Glutamatergic neuron (in vitro differentiated cells): ENCODE measurements at regions not wholly inside any gene's neighbourhood (a gene's known extent, or its start where the extent isn't known, plus 50 kb on each side); places are given as distances from the start of the nearest gene placed in this dataset.

ENCODE experiments used
- DNase-seq: peaks from one replicate; pipeline ENCODE4 v3.0.0; 2022
- H3K27ac Mint-ChIP-seq: one replicate; pipeline ENCODE4 v1.8.0; 2020; ENCODE audit warnings: mild to moderate bottlenecking, mixed read lengths, inconsistent platforms; ENCODE audit not compliant: unreplicated experiment
- H3K27me3 Mint-ChIP-seq: one replicate; pipeline ENCODE4 v1.8.0; 2020; ENCODE audit warnings: mild to moderate bottlenecking, moderate library complexity, mixed read lengths, inconsistent platforms; ENCODE audit not compliant: unreplicated experiment
- H3K36me3 Mint-ChIP-seq: one replicate; pipeline ENCODE4 v1.8.0; 2020; ENCODE audit warnings: mild to moderate bottlenecking, mixed read lengths, inconsistent platforms; ENCODE audit not compliant: unreplicated experiment
- H3K4me1 Mint-ChIP-seq: one replicate; pipeline ENCODE4 v1.8.0; 2020; ENCODE audit warnings: mild to moderate bottlenecking, low read depth, mixed read lengths, inconsistent platforms; ENCODE audit not compliant: unreplicated experiment
- H3K4me3 Mint-ChIP-seq: one replicate; pipeline ENCODE4 v1.8.0; 2020; ENCODE audit warnings: mild to moderate bottlenecking, mixed read lengths, inconsistent platforms; ENCODE audit not compliant: unreplicated experiment
- H3K9me3 Mint-ChIP-seq: one replicate; pipeline ENCODE4 v1.8.0; 2020; ENCODE audit warnings: mild to moderate bottlenecking, moderate library complexity, mixed read lengths, inconsistent platforms; ENCODE audit not compliant: unreplicated experiment
- TF ChIP-seq, protein P1 (sequence below): fragments of 200-600 bp; sonication (generic); IDR thresholded peaks from one replicate; pipeline ENCODE4 v1.5.0; 2021; ENCODE audit not compliant: partially characterized antibody, unreplicated experiment

- no peak overlapping the region for H3K4me3 Mint-ChIP-seq
- no peaks in the 10 kb centered on the region for H3K9me3 Mint-ChIP-seq
- H3K36me3 Mint-ChIP-seq = no peaks in the 10 kb centered on the region
- H3K27ac Mint-ChIP-seq = no peak overlapping the region
- TF ChIP-seq, protein P1, sequence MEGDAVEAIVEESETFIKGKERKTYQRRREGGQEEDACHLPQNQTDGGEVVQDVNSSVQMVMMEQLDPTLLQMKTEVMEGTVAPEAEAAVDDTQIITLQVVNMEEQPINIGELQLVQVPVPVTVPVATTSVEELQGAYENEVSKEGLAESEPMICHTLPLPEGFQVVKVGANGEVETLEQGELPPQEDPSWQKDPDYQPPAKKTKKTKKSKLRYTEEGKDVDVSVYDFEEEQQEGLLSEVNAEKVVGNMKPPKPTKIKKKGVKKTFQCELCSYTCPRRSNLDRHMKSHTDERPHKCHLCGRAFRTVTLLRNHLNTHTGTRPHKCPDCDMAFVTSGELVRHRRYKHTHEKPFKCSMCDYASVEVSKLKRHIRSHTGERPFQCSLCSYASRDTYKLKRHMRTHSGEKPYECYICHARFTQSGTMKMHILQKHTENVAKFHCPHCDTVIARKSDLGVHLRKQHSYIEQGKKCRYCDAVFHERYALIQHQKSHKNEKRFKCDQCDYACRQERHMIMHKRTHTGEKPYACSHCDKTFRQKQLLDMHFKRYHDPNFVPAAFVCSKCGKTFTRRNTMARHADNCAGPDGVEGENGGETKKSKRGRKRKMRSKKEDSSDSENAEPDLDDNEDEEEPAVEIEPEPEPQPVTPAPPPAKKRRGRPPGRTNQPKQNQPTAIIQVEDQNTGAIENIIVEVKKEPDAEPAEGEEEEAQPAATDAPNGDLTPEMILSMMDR = no peak
- DNase-seq = no peak
- no peaks in the 10 kb centered on the region for H3K4me1 Mint-ChIP-seq
- no peaks in the 10 kb centered on the region for H3K27me3 Mint-ChIP-seq
These were observed 700.0 kb downstream of the SLITRK6 start for GRCh38 chr13:85099245-85099644.

DNA sequence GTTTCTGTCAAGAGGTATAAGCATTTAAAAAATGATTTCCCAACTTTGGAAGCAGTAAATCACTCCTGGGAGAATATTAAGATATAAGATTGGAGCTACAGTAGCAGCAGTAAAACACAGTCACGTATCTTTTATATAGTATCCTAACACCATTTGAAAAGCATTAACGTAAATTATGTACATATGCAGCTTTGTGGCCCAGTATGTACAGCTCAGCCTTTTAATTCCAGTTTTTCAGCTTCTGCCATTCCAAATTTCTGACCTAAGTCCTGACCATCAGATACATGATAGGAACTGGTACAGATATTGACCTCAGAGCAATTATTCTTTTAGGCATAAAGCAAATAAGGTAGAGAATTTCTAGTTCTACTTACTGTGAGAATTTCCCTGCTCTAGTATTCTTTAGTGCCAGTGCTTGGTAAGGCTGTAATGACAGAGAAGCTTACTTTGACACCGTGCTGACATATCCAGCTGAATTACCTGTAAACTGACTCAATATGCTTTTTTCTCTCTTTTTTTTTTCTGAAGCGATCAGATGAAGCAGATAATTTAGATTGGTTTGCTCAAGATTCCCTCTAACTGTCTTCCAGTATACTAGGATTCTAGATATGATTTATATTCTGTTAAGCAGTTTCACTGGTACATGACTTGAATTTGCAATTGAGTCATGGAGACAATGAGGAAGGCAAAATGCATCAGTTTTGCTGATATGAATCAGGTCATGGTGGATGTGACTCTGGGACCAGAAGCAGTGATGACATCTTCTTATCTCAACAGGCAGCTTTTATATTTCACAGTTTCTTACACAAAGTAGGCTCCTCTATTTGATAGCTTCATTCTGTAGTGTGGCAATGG lies 703.6 kb downstream of the SLITRK6 start:
- no peaks in the 10 kb centered on the region for H3K4me1 Mint-ChIP-seq
- TF ChIP-seq, protein P1 = no peak
- no peak overlapping the region for H3K27ac Mint-ChIP-seq
- DNase-seq = no peak
- H3K4me3 Mint-ChIP-seq = no peak overlapping the region
- no peaks in the 10 kb centered on the region for H3K9me3 Mint-ChIP-seq
- no peaks in the 10 kb centered on the region for H3K36me3 Mint-ChIP-seq
- no peaks in the 10 kb centered on the region for H3K27me3 Mint-ChIP-seq

DNA sequence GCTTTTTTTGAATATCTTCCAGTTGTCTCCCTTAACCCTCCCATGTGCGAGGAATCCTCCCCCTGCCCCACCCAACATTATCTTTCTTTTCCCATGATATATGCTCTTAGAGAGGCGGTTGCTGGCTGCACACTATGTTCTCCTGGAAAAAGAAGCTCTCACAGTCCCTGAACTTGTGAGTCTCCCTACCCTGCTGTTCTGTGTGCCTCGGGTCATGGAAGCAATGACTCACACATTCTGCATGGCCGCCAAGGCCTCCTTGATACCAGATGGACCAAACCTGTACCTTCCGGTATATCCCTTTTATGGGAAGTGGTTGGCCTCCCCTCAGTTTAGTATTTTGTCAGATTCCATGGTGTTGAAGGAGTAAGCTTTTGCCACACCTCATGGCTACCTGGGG lies 705.4 kb downstream of the SLITRK6 start:
- TF ChIP-seq, protein P1 = no peak
- Mint-ChIP-seq H3K9me3 (no peaks in the 10 kb centered on the region), H3K4me1 (no peaks in the 10 kb centered on the region), H3K4me3 (no peak overlapping the region), H3K36me3 (no peaks in the 10 kb centered on the region), H3K27ac (no peak overlapping the region), H3K27me3 (no peaks in the 10 kb centered on the region)
- DNase-seq = no peak

- no peak overlapping the region for H3K4me3 Mint-ChIP-seq
- H3K36me3 Mint-ChIP-seq = no peaks in the 10 kb centered on the region
- DNase-seq = no peak
- H3K9me3 Mint-ChIP-seq = no peaks in the 10 kb centered on the region
- no peaks in the 10 kb centered on the region for H3K4me1 Mint-ChIP-seq
- H3K27ac Mint-ChIP-seq = no peak overlapping the region
- TF ChIP-seq, protein P1 = no peak
- H3K27me3 Mint-ChIP-seq = no peaks in the 10 kb centered on the region
These were observed 707.5 kb downstream of the SLITRK6 start for GRCh38 chr13:85091631-85092234.

- no peaks in the 10 kb centered on the region for H3K27me3 Mint-ChIP-seq
- H3K4me3 Mint-ChIP-seq = no peak overlapping the region
- TF ChIP-seq, protein P1 = no peak
- H3K36me3 Mint-ChIP-seq = no peaks in the 10 kb centered on the region
- no peak for DNase-seq
- H3K4me1 Mint-ChIP-seq = no peaks in the 10 kb centered on the region
- H3K9me3 Mint-ChIP-seq = no peaks in the 10 kb centered on the region
- no peak overlapping the region for H3K27ac Mint-ChIP-seq
These were observed 710.0 kb downstream of the SLITRK6 start for GRCh38 chr13:85089186-85089585.
